Activated T-helper 9 cell treated with anti-CD3 and anti-CD28 coated beads, Interleukin-2, amount 50 U/mL, for 16 hours (primary cell): ENCODE measurements at regions not wholly inside any gene's neighbourhood (a gene's known extent, or its start where the extent isn't known, plus 50 kb on each side); places are given as distances from the start of the nearest gene placed in this dataset.
"Not testable (repeated sequence)": the region's sequence is repeated elsewhere in the genome, so short reads cannot be mapped to it uniquely, and the experiment has no call there.

Experiments used
- DNase-seq: peaks from one replicate; pipeline ENCODE4 v3.0.0-alpha.2; 2020; ENCODE audit warnings: low read depth

DNA sequence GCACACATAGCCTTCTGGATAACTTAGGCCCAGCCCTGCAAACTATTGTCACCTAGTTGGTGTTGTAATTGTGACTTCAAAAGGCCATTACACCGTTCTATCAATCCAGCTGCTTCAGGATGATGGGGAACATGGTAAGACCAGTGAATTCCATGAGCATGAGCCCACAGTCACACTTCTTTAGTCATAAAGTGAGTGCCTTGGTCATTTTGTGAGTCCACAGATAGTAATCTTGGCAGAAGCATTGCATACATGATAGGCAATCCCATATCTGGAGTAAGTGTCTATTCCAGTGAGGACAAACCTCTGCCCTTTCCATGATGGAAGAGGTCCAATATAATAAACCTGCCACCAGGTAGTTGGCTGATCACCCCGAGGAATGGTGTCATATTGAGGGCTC is 94.5 kb upstream of the RAI14 start:
- not testable (repeated sequence) for DNase-seq

DNA sequence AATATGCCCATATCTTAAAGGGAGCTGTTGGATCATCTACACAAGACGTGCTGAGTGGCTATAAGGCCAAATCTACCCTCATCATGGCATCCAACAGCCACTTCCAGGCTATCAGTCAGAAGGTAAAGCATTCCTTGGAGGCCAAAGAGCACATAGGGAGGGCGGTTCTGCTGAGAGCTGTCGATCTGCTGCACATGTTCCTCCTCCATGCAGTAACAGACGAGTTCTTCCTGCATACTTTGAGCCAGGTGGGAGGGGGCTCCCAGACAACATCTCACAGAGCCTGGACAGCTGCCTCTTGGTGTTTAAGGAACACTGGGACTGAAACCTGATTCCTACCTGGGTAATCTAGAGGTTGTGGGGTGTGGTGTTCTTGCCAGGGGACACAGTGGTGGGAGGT is 93.3 kb upstream of the RAI14 start:
- no peak for DNase-seq

GRCh38 chr5:34563269-34563668 is 92.9 kb upstream of the RAI14 start:
- DNase-seq = no peak

DNA sequence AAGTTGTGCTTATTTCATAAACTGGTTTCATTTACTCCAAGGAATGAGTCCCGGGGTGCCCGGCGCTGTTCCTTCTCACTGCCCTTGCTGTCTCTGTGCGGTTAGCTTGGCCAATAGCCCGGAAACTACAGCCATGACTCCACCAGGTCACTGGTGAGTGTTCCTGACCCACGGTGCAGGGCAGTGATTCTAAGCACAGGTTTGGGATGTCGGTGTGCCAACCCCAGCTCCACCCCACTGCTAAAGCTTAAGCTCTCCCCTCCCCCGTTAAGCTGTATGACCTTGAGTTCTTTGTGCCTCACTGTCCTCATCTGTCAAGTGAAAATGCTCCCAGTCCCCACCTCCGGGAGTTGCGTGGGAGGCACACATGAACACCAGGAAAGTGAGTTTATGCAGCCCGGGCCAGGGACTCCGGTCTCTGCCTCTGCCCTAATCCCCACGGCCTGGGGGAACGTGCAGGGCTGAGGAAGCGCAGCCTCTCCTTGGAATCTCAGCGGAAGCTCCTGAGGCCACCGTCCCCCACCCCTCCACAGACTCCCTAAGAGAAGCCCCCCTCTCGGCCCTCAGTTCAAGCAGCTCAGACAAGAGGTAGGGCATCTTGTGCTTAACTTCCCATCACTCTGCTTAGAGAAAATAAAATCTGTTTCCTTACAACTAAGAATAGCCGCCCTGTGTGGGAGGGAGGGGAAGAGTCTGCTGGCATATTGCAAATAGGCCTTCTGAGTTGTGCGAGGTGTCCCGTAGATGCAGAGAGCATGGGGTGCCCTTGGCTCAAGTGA is 92.0 kb upstream of the RAI14 start:
- no peak for DNase-seq

- DNase-seq = no peak
Observed at GRCh38 chr5:34564710-34565235, 91.4 kb upstream of the RAI14 start.

DNA sequence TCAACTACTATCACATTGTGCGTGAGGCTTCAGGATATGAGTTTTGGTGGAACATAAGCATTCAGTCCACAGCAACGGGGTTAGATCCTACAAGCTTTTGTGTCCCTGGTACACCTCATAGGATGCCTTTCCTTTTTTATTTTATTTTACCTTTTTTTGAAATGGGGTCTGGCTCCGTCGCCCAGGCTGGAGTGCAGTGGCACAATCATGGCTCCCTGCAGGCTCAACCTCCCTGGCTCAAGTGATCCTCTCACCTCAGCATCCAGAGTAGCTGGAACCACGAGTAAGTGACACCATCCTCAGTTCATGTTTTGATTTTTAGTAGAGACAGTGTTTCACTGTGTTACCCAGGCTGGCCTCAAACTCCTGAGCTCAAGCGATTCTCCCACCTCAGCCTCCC is 86.0 kb upstream of the RAI14 start:
- DNase-seq = no peak

DNA sequence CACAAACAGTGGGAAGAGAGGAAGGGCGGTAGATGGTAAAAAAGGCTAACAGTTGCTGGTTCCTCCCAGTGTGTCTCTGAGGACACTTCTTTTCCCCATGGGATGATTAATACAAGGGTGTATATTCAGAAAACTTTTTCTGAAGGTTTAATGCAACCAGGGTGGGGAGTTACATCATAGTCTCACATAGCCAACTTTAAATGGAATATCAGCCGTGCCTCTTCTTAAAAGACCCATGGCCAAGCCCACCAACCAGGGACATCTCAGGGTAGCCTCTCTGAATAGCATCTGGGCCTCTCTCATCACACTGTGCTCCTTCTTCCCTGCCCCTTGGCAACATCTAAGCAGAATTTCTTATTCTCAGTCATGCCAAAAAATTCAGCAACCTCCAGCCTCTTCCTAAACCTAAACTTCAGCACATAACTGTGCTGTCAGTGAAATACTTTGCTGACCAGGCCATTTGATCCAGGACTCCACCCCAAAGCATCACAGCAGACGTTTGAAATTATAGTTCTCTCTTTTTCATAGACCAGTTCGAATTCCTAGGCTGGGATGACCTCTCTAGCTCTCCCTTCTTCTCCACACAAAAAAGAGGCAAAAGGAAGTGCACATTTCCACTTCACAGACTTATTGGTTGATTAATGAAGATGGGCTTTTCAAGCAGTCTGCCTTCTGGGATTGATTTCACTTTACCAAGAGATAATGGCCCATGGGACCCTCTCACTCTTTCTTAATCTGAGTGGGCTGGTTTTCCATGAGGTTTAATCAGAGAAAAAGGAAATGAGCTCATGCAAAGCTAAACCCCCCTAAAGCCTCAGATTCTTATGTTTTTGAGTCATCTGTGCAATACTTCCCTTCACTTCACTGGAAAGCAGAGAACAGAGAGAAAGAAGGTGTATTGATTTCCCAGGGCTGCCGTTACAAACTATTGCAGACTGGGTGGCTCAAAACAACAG is 85.1 kb upstream of the RAI14 start:
- no peak for DNase-seq

- no peak for DNase-seq
Observed at GRCh38 chr5:34571677-34572041, 84.5 kb upstream of the RAI14 start.

DNA sequence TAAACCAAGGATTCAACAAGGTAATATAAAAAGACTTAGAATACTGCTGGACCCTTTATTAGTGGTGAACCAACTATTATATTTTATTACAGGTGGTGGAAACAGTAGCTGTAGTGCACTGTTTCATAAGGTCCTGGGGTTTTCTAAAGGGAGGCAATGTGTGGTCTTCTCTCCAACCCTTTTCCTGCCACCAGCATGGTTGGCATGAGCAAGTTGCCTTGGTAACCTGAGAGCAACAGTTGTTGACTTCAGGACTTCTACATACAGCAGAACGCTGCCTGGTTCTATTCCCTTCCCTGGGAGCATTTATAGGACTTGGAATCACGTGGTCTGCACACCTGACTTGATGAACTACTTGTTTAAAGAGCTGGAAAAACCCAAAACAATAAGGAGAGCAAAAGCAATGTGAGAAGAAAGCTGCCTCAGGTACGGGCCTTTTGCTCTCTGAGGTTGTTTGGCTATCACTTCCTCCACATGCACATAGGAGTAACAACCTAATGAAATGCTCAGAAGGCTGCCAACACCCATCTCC is 81.1 kb upstream of the RAI14 start:
- DNase-seq = no peak

- DNase-seq = no peak
Observed at GRCh38 chr5:34576891-34577666, 79.0 kb upstream of the RAI14 start.

DNA sequence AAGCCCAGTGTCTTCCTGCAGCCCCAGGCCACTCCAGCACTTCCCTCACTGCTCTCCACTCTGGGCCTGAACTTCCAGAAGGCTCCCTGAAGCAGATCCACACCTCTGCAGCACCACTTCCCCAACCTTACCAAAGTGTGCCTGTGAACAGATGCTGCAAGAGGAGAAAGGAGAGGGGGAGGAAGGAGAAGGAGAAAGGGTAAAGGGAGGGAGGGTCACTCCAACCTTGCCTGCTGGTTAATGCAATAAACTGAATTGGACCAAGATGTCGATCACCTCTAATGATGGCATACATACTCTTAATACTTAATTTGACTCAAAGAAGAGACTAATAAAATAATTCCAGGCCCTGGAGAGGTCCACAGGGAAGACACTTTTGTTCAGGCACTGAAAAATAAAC is 77.2 kb upstream of the RAI14 start:
- DNase-seq = no peak

DNA sequence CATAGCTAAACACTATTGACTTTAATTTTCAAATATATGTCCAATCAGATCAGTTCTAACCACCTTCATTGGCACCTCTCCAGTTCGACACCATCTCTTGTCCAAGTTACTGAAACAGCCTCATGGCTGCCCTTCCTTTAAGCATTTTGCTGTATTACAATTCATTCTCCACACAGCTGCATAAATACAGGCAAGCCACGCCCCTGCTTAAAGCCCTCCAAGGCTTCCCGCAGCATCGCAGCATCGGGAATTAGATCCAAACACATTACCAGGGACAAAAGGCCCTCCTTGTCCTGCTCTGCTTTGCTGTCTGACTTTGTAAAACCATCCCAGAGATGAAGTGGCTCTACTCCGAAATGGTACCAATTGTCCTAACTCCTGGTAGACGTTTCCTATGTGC is 75.1 kb upstream of the RAI14 start:
- no peak for DNase-seq

GRCh38 chr5:34582371-34582770 is 73.8 kb upstream of the RAI14 start:
- DNase-seq = no peak

- DNase-seq = no peak
Observed at GRCh38 chr5:34583167-34583566, 73.0 kb upstream of the RAI14 start.

- no peak for DNase-seq
Observed at GRCh38 chr5:34584165-34584564, 72.0 kb upstream of the RAI14 start.

GRCh38 chr5:34585601-34586104 is 70.5 kb upstream of the RAI14 start:
- no peak for DNase-seq

GRCh38 chr5:34586117-34586885 is 69.8 kb upstream of the RAI14 start:
- DNase-seq = no peak

DNA sequence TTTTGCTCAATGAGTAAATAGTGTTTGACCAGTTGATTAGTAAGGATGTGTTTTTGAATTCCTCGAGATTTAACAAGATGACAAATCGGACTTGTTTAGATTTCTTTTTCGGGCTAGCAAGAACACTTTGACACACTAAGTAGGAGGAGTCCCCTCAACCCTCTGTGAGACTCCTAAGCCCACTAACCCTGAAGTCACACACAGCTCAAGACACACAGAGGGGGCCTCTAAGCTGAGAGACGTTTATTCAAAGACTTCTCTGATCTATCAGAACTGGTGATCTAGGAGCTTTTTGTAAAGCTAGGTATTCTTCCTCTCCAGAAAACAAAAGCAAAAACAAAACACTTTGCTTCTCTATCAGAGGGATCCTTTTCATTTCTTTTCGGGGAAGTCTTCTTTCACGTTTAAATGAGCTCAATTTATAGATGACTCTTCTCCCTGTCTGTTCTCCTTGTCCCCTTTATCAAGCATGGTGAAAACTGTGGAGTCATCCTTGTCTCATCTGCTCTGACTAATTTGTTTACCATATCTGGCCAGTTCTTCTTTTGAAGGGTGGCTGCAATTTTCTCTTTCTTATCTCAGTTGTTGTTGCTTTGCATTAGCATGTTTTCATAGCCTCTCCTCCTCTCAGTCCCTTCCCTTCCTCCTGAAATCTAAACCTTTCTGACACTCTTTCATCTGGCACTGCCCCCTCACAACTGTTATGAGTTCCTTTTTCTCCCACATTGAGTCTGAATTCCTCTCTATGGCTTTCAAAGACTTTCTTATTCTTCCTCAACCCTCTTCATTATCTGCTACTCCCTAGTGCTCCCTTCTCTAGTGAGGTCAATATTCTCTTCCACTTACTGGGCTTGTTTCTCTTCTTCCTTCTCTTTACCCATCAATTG is 68.5 kb upstream of the RAI14 start:
- no peak for DNase-seq

DNA sequence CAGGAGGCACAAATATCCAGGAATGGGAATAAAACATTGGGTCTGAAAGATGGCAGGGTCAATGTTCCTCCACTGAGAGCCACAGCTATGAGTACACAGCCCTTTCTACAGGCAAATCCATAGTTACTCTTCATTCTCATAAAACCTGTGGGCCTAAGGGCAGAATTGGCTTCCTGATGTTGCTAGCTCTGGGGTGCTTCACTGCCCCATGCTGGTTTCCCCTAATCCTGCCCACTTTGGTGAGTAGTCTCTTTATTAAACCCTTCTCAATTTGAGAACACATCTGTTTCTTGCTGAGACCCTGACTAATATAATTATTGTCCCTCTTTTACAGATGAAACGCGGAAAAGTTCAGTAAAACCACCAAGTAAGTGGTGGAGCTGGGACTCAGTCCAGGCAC is 66.3 kb upstream of the RAI14 start:
- DNase-seq = no peak

DNA sequence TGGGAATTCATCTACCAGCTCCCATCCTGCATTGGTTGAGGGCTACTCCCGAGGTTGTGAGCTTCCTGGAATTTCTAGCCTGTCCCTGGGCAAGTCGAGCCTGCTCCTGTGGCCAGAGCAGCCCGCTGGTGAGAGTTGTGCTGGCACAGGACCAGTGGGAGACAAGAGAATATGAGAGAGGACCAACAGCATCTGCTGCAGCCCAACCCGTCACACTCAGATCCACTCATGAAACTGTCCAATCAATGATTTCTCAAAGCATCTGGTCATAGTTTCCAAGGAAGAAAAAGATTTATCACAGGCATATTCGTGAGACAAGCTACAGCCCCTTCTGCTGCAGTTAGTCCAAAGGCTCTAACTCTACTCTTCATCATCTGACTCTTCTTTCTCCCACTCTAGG is 64.4 kb upstream of the RAI14 start:
- DNase-seq = no peak
